ENCODE measurements at regions not wholly inside any gene's neighbourhood (a gene's known extent, or its start where the extent isn't known, plus 50 kb on each side); places are given as distances from the start of the nearest gene placed in this dataset.

GRCh38 chr5:82563745-82564144 lies 285.6 kb upstream of the RPS23 start:
- ATAC-seq (no peak), DNase-seq (no peak)
- Mint-ChIP-seq H3K27ac (no peak overlapping the region), H3K36me3 (ENCODE audit: low read depth) (no peaks in the 10 kb centered on the region), H3K4me1 (ENCODE audit: low read depth) (no peaks in the 10 kb centered on the region), H3K27me3 (peaks cover 1% of the 10 kb centered on the region), H3K4me3 (no peak overlapping the region), H3K9me3 (no peaks in the 10 kb centered on the region)
- POLR2A ChIA-PET = no interaction called here
- CTCF ChIA-PET = no interaction called here
- TF ChIP-seq CTCF (IDR thresholded peaks at IDR 0.05) = no peak
- intact Hi-C loops (cut with micrococcal nuclease) = no loop called here

DNA sequence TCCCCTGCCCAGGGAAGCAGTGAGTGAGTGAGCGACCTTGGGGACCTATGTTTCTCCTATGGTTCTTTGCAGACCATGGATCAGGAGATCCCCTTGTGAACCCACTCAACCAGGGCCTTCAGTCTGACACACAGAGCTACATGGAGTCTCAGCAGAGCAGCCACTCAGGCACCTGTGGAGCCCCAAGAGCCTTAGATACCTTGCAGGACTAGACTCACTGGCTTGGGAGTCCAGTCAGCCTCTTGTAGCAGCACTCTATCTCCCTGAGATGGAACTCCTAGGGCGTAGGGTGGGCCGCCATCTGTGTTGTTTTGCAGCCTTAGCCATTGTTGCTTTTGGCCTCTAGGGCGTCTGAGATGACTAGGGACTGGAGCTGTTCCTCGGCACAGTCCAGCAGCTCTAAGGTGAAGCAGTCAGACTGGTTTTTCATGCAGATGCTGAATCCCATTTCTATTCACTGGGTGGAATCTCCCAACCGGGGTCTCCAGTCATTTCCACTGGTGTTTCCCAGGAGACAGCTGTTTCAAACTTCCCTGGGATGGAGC lies 284.6 kb upstream of the RPS23 start:
- CTCF ChIA-PET = interaction anchor here (1.1 kb wide), 1 partner anchor 9 kb away, joined by 4 read pairs; no protein-coding TSS in a partner anchor
- ATAC-seq = no peak
- Mint-ChIP-seq H3K36me3 (ENCODE audit: low read depth) (peaks cover 3% of the 10 kb centered on the region), H3K9me3 (peaks cover 3% of the 10 kb centered on the region), H3K4me3 (no peak overlapping the region), H3K27me3 (peaks cover 6% of the 10 kb centered on the region), H3K27ac (no peak overlapping the region), H3K4me1 (ENCODE audit: low read depth) (no peaks in the 10 kb centered on the region)
- intact Hi-C loops (cut with micrococcal nuclease) = no loop called here
- TF ChIP-seq CTCF (IDR thresholded peaks at IDR 0.05) = no peak
- POLR2A ChIA-PET = no interaction called here
- no peak for DNase-seq

GRCh38 chr5:82561797-82562196 lies 283.6 kb upstream of the RPS23 start:
- POLR2A ChIA-PET = no interaction called here
- DNase-seq = no peak
- ATAC-seq = no peak
- peaks cover 3% of the 10 kb centered on the region for H3K36me3 Mint-ChIP-seq (ENCODE audit: low read depth)
- no peaks in the 10 kb centered on the region for H3K4me1 Mint-ChIP-seq (ENCODE audit: low read depth)
- intact Hi-C loops (cut with micrococcal nuclease) = no loop called here
- peaks cover 6% of the 10 kb centered on the region for H3K27me3 Mint-ChIP-seq
- no peak overlapping the region for H3K27ac Mint-ChIP-seq
- TF ChIP-seq CTCF (IDR thresholded peaks at IDR 0.05) = no peak
- H3K4me3 Mint-ChIP-seq = no peak overlapping the region
- H3K9me3 Mint-ChIP-seq = peaks cover 5% of the 10 kb centered on the region
- CTCF ChIA-PET = interaction anchor here (1.1 kb wide), 1 partner anchor 10 kb away, joined by 4 read pairs; no protein-coding TSS in a partner anchor

DNA sequence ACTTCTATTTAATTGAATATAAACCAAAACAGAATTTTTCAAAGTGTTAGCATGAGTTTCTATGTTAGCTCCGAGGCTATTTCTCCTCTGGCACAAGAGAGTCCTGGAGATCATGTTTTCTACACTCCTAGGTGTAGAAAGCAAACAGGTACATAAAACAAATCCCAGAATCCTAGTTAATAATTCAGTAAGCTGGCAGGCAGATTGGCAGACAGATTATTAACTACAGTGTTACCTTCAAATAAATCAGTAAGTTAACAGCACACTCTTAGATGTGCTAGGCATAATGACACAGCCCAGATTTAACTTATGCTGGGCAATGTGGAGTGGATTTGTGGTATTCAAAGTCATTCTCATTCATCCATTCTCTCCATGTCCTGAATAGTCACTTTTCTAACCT lies 282.8 kb upstream of the RPS23 start:
- peaks cover 3% of the 10 kb centered on the region for H3K36me3 Mint-ChIP-seq (ENCODE audit: low read depth)
- ChIA-PET CTCF (no interaction called here), POLR2A (no interaction called here)
- no peak for TF ChIP-seq CTCF (IDR thresholded peaks at IDR 0.05)
- H3K4me3 Mint-ChIP-seq = no peak overlapping the region
- no peaks in the 10 kb centered on the region for H3K4me1 Mint-ChIP-seq (ENCODE audit: low read depth)
- peaks cover 5% of the 10 kb centered on the region for H3K9me3 Mint-ChIP-seq
- peaks cover 5% of the 10 kb centered on the region for H3K27me3 Mint-ChIP-seq
- no peak overlapping the region for H3K27ac Mint-ChIP-seq
- intact Hi-C loops (cut with micrococcal nuclease) = no loop called here
- ATAC-seq = no peak
- DNase-seq = no peak

- ATAC-seq (no peak), DNase-seq (no peak)
- Mint-ChIP-seq H3K27ac (no peak overlapping the region), H3K27me3 (peaks cover 5% of the 10 kb centered on the region), H3K36me3 (ENCODE audit: low read depth) (peaks cover 3% of the 10 kb centered on the region), H3K9me3 (peaks cover 5% of the 10 kb centered on the region), H3K4me3 (no peak overlapping the region), H3K4me1 (ENCODE audit: low read depth) (no peaks in the 10 kb centered on the region)
- POLR2A ChIA-PET = no interaction called here
- TF ChIP-seq CTCF (IDR thresholded peaks at IDR 0.05) = no peak
- intact Hi-C loops (cut with micrococcal nuclease) = no loop called here
- CTCF ChIA-PET = no interaction called here
Measured at GRCh38 chr5:82560561-82560960, 282.4 kb upstream of the RPS23 start.
